Mesothelial cell of epicardium (in vitro differentiated cells): ENCODE measurements at regions not wholly inside any gene's neighbourhood (a gene's known extent, or its start where the extent isn't known, plus 50 kb on each side); places are given as distances from the start of the nearest gene placed in this dataset.

Experiments used
- DNase-seq, 2 experiments: peaks; one replicate each; pipeline ENCODE4 v3.0.0; 2021; ENCODE audit warnings: low spot score in 2 of 2; ENCODE audit not compliant: unreplicated experiment in 2 of 2
- H3K27ac Mint-ChIP-seq: 2 replicates; pipeline ENCODE4 v1.8.0; 2021; ENCODE audit warnings: mixed read lengths
- H3K27me3 Mint-ChIP-seq: 2 replicates; pipeline ENCODE4 v1.8.0; 2021; ENCODE audit warnings: low read depth, mixed read lengths
- H3K36me3 Mint-ChIP-seq: 2 replicates; pipeline ENCODE4 v1.8.0; 2021; ENCODE audit warnings: mixed read lengths
- H3K4me1 Mint-ChIP-seq: 2 replicates; pipeline ENCODE4 v1.8.0; 2021; ENCODE audit warnings: mixed read lengths
- H3K4me3 Mint-ChIP-seq: 2 replicates; pipeline ENCODE4 v1.8.0; 2021; ENCODE audit warnings: mild to moderate bottlenecking, moderate library complexity, mixed read lengths
- H3K9me3 Mint-ChIP-seq: 2 replicates; pipeline ENCODE4 v1.8.0; 2021; ENCODE audit warnings: mixed read lengths
- TF ChIP-seq, protein P1 (sequence below): fragments of 200-600 bp; sonication (generic); IDR thresholded peaks from one replicate; pipeline ENCODE4 v1.5.0; 2021; ENCODE audit warnings: antibody characterized with exemption; ENCODE audit not compliant: unreplicated experiment

DNA sequence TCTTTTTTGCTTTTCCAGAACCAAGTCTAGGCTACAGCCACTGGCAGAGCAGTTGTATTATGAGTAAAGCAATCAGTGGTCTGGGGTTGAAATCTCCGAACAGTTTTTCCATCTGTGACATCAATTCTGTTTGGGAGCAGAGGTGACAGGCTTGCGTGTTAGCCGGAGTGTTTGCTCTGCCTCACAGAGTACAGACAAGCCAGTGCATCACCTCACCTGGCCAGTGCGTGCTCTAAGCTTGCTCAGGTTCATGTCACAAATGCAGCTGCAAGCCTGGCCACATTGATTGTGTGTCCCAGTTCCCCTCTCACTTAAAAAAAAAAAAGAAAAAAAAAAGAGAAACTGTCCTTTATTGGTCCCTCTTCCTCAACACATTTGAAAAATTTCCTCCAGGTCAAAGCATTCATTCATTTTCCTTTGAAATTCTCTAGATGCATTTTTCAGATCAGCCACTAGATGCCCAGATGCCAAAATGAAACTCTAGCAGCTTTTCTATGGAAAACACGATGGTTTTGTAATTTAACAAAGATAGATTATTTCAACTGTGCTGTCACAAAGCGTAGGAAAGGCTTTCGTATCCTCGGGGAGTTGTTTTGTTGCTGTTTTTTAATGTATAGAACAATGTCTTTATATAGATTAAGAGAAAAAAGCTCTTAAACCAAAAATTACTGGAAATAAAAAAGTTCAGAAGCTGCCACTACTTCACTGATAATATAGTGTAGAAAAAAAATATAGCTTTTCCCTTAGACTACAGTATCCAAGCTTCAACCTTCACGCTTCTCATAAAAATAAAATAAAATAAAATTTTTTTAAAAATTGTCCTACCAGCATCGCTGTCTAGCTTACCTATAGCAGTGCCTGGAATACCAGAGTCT, 585.5 kb downstream of the TLE1 start:
- no peaks in the 10 kb centered on the region for H3K27me3 Mint-ChIP-seq

DNA sequence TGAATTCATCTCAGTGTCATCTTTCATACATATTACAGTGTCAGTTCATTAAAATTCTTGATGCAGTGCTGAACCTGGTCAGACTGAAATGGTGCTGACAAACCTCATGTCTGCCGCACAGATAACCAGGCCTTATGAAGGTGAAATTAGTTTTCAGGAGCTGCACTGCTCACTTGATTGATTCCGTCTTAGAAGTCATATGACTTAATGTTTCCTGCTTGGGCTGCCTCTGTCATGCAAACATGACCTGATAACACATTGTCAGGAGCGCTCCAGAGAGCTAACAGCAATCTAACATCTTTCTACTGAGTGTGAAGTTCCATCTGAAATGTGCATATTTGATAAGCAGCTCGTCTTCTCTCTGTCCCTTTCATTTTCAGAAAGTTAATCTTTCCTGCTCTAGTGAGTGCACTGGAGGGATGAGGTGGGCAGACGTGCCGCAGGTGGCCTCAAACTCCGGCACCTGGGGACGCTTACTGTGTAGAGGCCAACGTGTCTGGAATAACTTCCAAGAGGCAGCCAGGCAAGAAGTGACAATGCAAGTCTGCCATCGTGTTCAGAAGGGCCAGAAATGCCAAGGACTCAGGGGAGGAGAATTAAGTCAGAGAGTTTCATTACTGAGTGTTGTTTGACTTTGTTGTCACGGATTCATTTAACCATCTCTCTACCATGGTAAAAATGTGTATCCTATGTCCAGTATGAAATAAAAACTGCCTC, 592.1 kb downstream of the TLE1 start:
- DNase-seq, result no peak
- TF ChIP-seq, protein P1, sequence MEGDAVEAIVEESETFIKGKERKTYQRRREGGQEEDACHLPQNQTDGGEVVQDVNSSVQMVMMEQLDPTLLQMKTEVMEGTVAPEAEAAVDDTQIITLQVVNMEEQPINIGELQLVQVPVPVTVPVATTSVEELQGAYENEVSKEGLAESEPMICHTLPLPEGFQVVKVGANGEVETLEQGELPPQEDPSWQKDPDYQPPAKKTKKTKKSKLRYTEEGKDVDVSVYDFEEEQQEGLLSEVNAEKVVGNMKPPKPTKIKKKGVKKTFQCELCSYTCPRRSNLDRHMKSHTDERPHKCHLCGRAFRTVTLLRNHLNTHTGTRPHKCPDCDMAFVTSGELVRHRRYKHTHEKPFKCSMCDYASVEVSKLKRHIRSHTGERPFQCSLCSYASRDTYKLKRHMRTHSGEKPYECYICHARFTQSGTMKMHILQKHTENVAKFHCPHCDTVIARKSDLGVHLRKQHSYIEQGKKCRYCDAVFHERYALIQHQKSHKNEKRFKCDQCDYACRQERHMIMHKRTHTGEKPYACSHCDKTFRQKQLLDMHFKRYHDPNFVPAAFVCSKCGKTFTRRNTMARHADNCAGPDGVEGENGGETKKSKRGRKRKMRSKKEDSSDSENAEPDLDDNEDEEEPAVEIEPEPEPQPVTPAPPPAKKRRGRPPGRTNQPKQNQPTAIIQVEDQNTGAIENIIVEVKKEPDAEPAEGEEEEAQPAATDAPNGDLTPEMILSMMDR, result no peak
- H3K27me3 Mint-ChIP-seq, result no peaks in the 10 kb centered on the region
- H3K27ac Mint-ChIP-seq, result peak overlapping the region; percentile 41
- H3K36me3 Mint-ChIP-seq, result peaks cover 14% of the 10 kb centered on the region
- H3K9me3 Mint-ChIP-seq, result peaks cover 33% of the 10 kb centered on the region
- peaks cover 14% of the 10 kb centered on the region for H3K4me1 Mint-ChIP-seq
- H3K4me3 Mint-ChIP-seq, result no peak overlapping the region

More for the DNA sequence above, 585.5 kb downstream of the TLE1 start:
- Mint-ChIP-seq H3K27ac (no peak overlapping the region), H3K4me3 (no peak overlapping the region), H3K9me3 (peaks cover 18% of the 10 kb centered on the region), H3K4me1 (peaks cover 10% of the 10 kb centered on the region), H3K36me3 (peaks cover 7% of the 10 kb centered on the region)
- no peak for DNase-seq
- TF ChIP-seq, protein P1, result peak; percentile 38

DNA sequence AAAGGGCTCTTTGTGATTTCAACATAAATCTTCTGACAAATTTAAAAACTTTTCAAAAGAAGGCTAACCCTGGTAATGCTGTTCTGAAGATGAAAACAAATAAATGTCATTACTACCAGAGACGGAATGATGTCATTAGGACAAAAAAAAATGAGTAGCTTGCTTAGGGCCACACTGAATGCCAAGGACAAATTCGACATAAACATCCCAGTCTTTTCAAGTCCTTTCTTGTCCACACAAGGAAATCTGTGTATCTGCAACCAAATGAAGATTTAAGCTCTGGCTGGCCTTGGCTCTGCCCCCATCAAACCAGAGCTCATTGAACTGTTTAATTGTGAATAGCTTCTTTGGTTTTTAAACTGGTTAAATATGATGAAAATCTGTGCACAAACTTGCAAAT, 592.7 kb downstream of the TLE1 start:
- peak overlapping the region; percentile 37 for H3K27ac Mint-ChIP-seq
- H3K4me1 Mint-ChIP-seq, result peaks cover 14% of the 10 kb centered on the region
- TF ChIP-seq, protein P1, result no peak
- no peaks in the 10 kb centered on the region for H3K27me3 Mint-ChIP-seq
- H3K9me3 Mint-ChIP-seq, result peaks cover 33% of the 10 kb centered on the region
- DNase-seq, result no peak
- peaks cover 15% of the 10 kb centered on the region for H3K36me3 Mint-ChIP-seq
- no peak overlapping the region for H3K4me3 Mint-ChIP-seq

GRCh38 chr9:81092057-81092456, 597.3 kb downstream of the TLE1 start:
- H3K27me3 Mint-ChIP-seq, result no peaks in the 10 kb centered on the region
- H3K36me3 Mint-ChIP-seq, result peaks cover 8% of the 10 kb centered on the region
- peaks cover 12% of the 10 kb centered on the region for H3K9me3 Mint-ChIP-seq
- TF ChIP-seq, protein P1, result no peak
- no peak overlapping the region for H3K4me3 Mint-ChIP-seq
- no peak overlapping the region for H3K27ac Mint-ChIP-seq
- H3K4me1 Mint-ChIP-seq, result peaks cover 9% of the 10 kb centered on the region
- no peak for DNase-seq

- H3K27ac Mint-ChIP-seq, result no peak overlapping the region
- no peak for DNase-seq
- H3K4me1 Mint-ChIP-seq, result peaks cover 14% of the 10 kb centered on the region
- H3K9me3 Mint-ChIP-seq, result peaks cover 8% of the 10 kb centered on the region
- peaks cover 5% of the 10 kb centered on the region for H3K36me3 Mint-ChIP-seq
- TF ChIP-seq, protein P1, result no peak
- H3K4me3 Mint-ChIP-seq, result no peak overlapping the region
- H3K27me3 Mint-ChIP-seq, result no peaks in the 10 kb centered on the region
Observed at GRCh38 chr9:81088341-81088740, 601.0 kb downstream of the TLE1 start.
